Caco-2 (cell line): ENCODE measurements at regions not wholly inside any gene's neighbourhood (a gene's known extent, or its start where the extent isn't known, plus 50 kb on each side); places are given as distances from the start of the nearest gene placed in this dataset.

Source experiments
- BruUV-seq: library from RNA; stranded (reverse); fragments of 400-500 nt; replicated peaks from 2 replicates; lab custom pipeline; 2021; lab: Mats Ljungman, UMichigan
- CTCF ChIA-PET: fragments of 300-600 bp; sonication (Branson Sonifier 250); formaldehyde crosslinking; loops from one replicate; lab custom pipeline; 2022; ENCODE audit warnings: antibody characterized with exemption; lab: Charles Lee
- POLR2A ChIA-PET: fragments of 300-600 bp; sonication (Branson Sonifier 250); formaldehyde crosslinking; loops from one replicate; lab custom pipeline; 2022; ENCODE audit warnings: antibody characterized with exemption; lab: Charles Lee
- DNase-seq, 2 experiments: peaks; one replicate each; pipeline versions ENCODE4 v3.0.0 to v3.0.0-alpha.2; 2020 to 2022
- H3K27me3 ChIP-seq: replicated peaks from 2 replicates; pipeline ENCODE4 v1.6.0; 2011; ENCODE audit warnings: low read length; ENCODE audit not compliant: control insufficient read depth, insufficient read depth
- H3K36me3 ChIP-seq: 2 replicates; pipeline ENCODE4 v1.5.1; 2011; ENCODE audit warnings: low read length; ENCODE audit not compliant: control insufficient read depth, insufficient read depth
- H3K4me1 ChIP-seq: fragments of 250-450 bp; sonication (Bioruptor Pico); 2 replicates; pipeline ENCODE4 v1.5.1; 2020; ENCODE audit warnings: mild to moderate bottlenecking
- H3K4me3 ChIP-seq: 2 replicates; pipeline ENCODE4 v1.5.1; 2011; ENCODE audit warnings: low read depth, mild to moderate bottlenecking, control low read depth, low read length
- H3K9me3 ChIP-seq: fragments of 250-450 bp; sonication (Bioruptor Pico); 2 replicates; pipeline ENCODE4 v1.5.1; 2020; ENCODE audit warnings: mild to moderate bottlenecking, moderate library complexity
- H3K27ac Mint-ChIP-seq: one replicate; pipeline ENCODE4 v1.8.0; 2022; ENCODE audit warnings: mixed read lengths; ENCODE audit not compliant: unreplicated experiment
- H3K27me3 Mint-ChIP-seq: one replicate; pipeline ENCODE4 v1.8.0; 2022; ENCODE audit warnings: mixed read lengths; ENCODE audit not compliant: insufficient read depth, unreplicated experiment
- H3K36me3 Mint-ChIP-seq: one replicate; pipeline ENCODE4 v1.8.0; 2022; ENCODE audit warnings: mild to moderate bottlenecking, mixed read lengths; ENCODE audit not compliant: insufficient read depth, unreplicated experiment
- H3K4me1 Mint-ChIP-seq: one replicate; pipeline ENCODE4 v1.8.0; 2022; ENCODE audit warnings: low read depth, mixed read lengths; ENCODE audit not compliant: unreplicated experiment
- H3K4me3 Mint-ChIP-seq: one replicate; pipeline ENCODE4 v1.8.0; 2022; ENCODE audit warnings: mild to moderate bottlenecking, moderate library complexity, mixed read lengths; ENCODE audit not compliant: unreplicated experiment
- H3K9me3 Mint-ChIP-seq: one replicate; pipeline ENCODE4 v1.8.0; 2022; ENCODE audit warnings: mixed read lengths; ENCODE audit not compliant: unreplicated experiment
- CTCF ChIP-seq, 2 experiments: fragments of 200-600 bp in 1 of 2; IDR thresholded peaks; 1 replicate in 1 of 2; 2 replicates in 1 of 2; pipeline versions ENCODE4 v1.5.1 to v1.8.0; 2011 to 2022; ENCODE audit warnings: antibody characterized with exemption in 1 of 2, control low read depth in 1 of 2, inconsistent platforms in 1 of 2, low read depth in 1 of 2, low read length in 1 of 2, mild to moderate bottlenecking in 1 of 2, moderate library complexity in 1 of 2; ENCODE audit not compliant: insufficient read depth in 1 of 2, severe bottlenecking in 1 of 2, unreplicated experiment in 1 of 2
- intact Hi-C: fragments of 100-400 bp; cut with micrococcal nuclease; formaldehyde crosslinking; loops from one replicate; pipeline ENCODE4 v1.10.0; 2022; ENCODE audit not compliant: unreplicated experiment

GRCh38 chr1:182118851-182119250, 57.3 kb upstream of the ZNF648 start:
- Mint-ChIP-seq H3K4me3 (no peak overlapping the region), H3K4me1 (peaks cover 16% of the 10 kb centered on the region), H3K9me3 (no peaks in the 10 kb centered on the region), H3K27ac (no peak overlapping the region), H3K36me3 (no peaks in the 10 kb centered on the region), H3K27me3 (no peaks in the 10 kb centered on the region)
- no peak overlapping the region for H3K4me3 ChIP-seq
- BruUV-seq = no TSS peak
- CTCF ChIA-PET = no interaction called here
- no peak for TF ChIP-seq CTCF (IDR thresholded peaks at IDR 0.05; ENCODE audit: insufficient read depth in 1 of 2, low read depth in 1 of 2, low read length in 1 of 2, severe bottlenecking in 1 of 2, unreplicated experiment in 1 of 2)
- no peaks in the 10 kb centered on the region for H3K27me3 ChIP-seq
- no peak for DNase-seq
- H3K4me1 ChIP-seq = peaks cover 12% of the 10 kb centered on the region
- H3K36me3 ChIP-seq = no peaks in the 10 kb centered on the region
- intact Hi-C loops = no loop called here
- POLR2A ChIA-PET = no interaction called here
- no peaks in the 10 kb centered on the region for H3K9me3 ChIP-seq

- Histone ChIP-seq H3K9me3 (no peaks in the 10 kb centered on the region), H3K4me1 (no peaks in the 10 kb centered on the region), H3K36me3 (no peaks in the 10 kb centered on the region), H3K27me3 (no peaks in the 10 kb centered on the region), H3K4me3 (no peak overlapping the region)
- DNase-seq = no peak
- no peaks in the 10 kb centered on the region for H3K27me3 Mint-ChIP-seq
- H3K36me3 Mint-ChIP-seq = no peaks in the 10 kb centered on the region
- intact Hi-C loops = no loop called here
- no peak overlapping the region for H3K27ac Mint-ChIP-seq
- no peak for TF ChIP-seq CTCF (IDR thresholded peaks at IDR 0.05; ENCODE audit: insufficient read depth in 1 of 2, low read depth in 1 of 2, low read length in 1 of 2, severe bottlenecking in 1 of 2, unreplicated experiment in 1 of 2)
- H3K4me1 Mint-ChIP-seq = no peaks in the 10 kb centered on the region
- ChIA-PET CTCF (interaction anchor here (0.9 kb wide), 1 partner anchor 34 kb away, joined by 3 read pairs; no protein-coding TSS in a partner anchor), POLR2A (no interaction called here)
- H3K4me3 Mint-ChIP-seq = no peak overlapping the region
- no TSS peak for BruUV-seq
- H3K9me3 Mint-ChIP-seq = no peaks in the 10 kb centered on the region
These were observed 53.1 kb upstream of the ZNF648 start for GRCh38 chr1:182114627-182115023.

GRCh38 chr1:182113879-182114626, 52.5 kb upstream of the ZNF648 start:
- no peaks in the 10 kb centered on the region for H3K4me1 Mint-ChIP-seq
- Histone ChIP-seq H3K9me3 (no peaks in the 10 kb centered on the region), H3K4me1 (no peaks in the 10 kb centered on the region), H3K4me3 (no peak overlapping the region), H3K36me3 (no peaks in the 10 kb centered on the region), H3K27me3 (no peaks in the 10 kb centered on the region)
- intact Hi-C loops = no loop called here
- no peak for DNase-seq
- no peak for TF ChIP-seq CTCF (IDR thresholded peaks at IDR 0.05; ENCODE audit: insufficient read depth in 1 of 2, low read depth in 1 of 2, low read length in 1 of 2, severe bottlenecking in 1 of 2, unreplicated experiment in 1 of 2)
- no peak overlapping the region for H3K4me3 Mint-ChIP-seq
- no peak overlapping the region for H3K27ac Mint-ChIP-seq
- ChIA-PET POLR2A (no interaction called here), CTCF (no interaction called here)
- no peaks in the 10 kb centered on the region for H3K9me3 Mint-ChIP-seq
- no peaks in the 10 kb centered on the region for H3K36me3 Mint-ChIP-seq
- no TSS peak for BruUV-seq
- no peaks in the 10 kb centered on the region for H3K27me3 Mint-ChIP-seq
